KMS-11 (cell line): ENCODE measurements at regions not wholly inside any gene's neighbourhood (a gene's known extent, or its start where the extent isn't known, plus 50 kb on each side); places are given as distances from the start of the nearest gene placed in this dataset.

Source experiments
- H2AFZ ChIP-seq: fragments of 200-600 bp; sonication (generic); 2 replicates; pipeline ENCODE4 v1.6.1; 2016; ENCODE audit warnings: antibody characterized with exemption, mixed run types, low read depth
- H3K27ac ChIP-seq: fragments of 200-600 bp; sonication (generic); 2 replicates; pipeline ENCODE4 v1.6.1; 2016; ENCODE audit warnings: mild to moderate bottlenecking, mixed run types
- H3K27me3 ChIP-seq: fragments of 200-600 bp; sonication (generic); 2 replicates; pipeline ENCODE4 v1.6.1; 2017; ENCODE audit warnings: mild to moderate bottlenecking, low read depth, mixed run types, moderate library complexity; ENCODE audit not compliant: insufficient read depth
- H3K36me3 ChIP-seq: fragments of 200-600 bp; sonication (generic); 2 replicates; pipeline ENCODE4 v1.6.1; 2017; ENCODE audit warnings: mild to moderate bottlenecking, mixed run types; ENCODE audit not compliant: insufficient read depth
- H3K4me1 ChIP-seq: fragments of 200-600 bp; sonication (generic); 2 replicates; pipeline ENCODE4 v1.6.1; 2016; ENCODE audit warnings: mild to moderate bottlenecking, low read depth, mixed run types; ENCODE audit not compliant: poor library complexity, severe bottlenecking
- H3K4me2 ChIP-seq: fragments of 200-600 bp; sonication (generic); 2 replicates; pipeline ENCODE4 v1.7.0; 2016; ENCODE audit warnings: mild to moderate bottlenecking, mixed run types
- H3K4me3 ChIP-seq: fragments of 200-600 bp; sonication (generic); IDR thresholded peaks from 2 replicates; pipeline ENCODE4 v1.6.1; 2017; ENCODE audit warnings: low read depth, low read length, mixed read lengths; ENCODE audit not compliant: insufficient read depth
- H3K79me2 ChIP-seq: fragments of 200-600 bp; sonication (generic); 2 replicates; pipeline ENCODE4 v1.6.1; 2016; ENCODE audit warnings: low read depth, mixed run types; ENCODE audit not compliant: insufficient read depth
- H3K9ac ChIP-seq: fragments of 200-600 bp; sonication (generic); 2 replicates; pipeline ENCODE4 v1.6.1; 2016; ENCODE audit warnings: mild to moderate bottlenecking, mixed run types
- H4K20me1 ChIP-seq: fragments of 200-600 bp; sonication (generic); 2 replicates; pipeline ENCODE4 v1.6.1; 2016; ENCODE audit warnings: mild to moderate bottlenecking, mixed run types; ENCODE audit not compliant: insufficient read depth
- TF ChIP-seq, protein P1 (sequence below): fragments of 200-600 bp; sonication (generic); conservative IDR thresholded peaks from 2 replicates; pipeline ENCODE4 v1.6.1; 2017; ENCODE audit warnings: low read depth, mild to moderate bottlenecking, antibody characterized with exemption, low read length, moderate library complexity, mixed read lengths

DNA sequence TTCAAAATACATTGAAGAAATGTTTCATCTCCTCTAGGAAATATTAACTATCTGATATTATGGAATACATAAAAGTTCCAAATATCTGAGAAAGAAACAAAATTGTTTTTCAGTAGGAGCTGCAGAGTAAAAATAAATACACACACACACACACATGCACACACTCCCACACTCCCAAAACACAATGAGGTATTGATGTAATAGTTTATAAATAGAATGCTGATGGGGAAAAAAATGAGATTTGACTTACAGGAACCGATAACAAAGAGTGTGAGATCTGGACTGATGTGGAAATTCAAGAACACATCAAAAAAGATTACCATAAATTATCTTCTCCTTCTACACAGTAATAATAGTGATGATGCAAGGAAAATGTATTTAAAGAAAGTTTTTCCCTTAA lies 438.0 kb upstream of the CELF2 start:
- Histone ChIP-seq H3K27ac (no peak overlapping the region), H3K4me2 (no peak overlapping the region), H4K20me1 (no peaks in the 10 kb centered on the region), H3K9ac (no peak overlapping the region), H2AFZ (no peak overlapping the region), H3K27me3 (no peaks in the 10 kb centered on the region), H3K4me3 (no peak overlapping the region), H3K36me3 (no peaks in the 10 kb centered on the region), H3K79me2 (no peaks in the 10 kb centered on the region), H3K4me1 (no peaks in the 10 kb centered on the region)
- TF ChIP-seq, protein P1, sequence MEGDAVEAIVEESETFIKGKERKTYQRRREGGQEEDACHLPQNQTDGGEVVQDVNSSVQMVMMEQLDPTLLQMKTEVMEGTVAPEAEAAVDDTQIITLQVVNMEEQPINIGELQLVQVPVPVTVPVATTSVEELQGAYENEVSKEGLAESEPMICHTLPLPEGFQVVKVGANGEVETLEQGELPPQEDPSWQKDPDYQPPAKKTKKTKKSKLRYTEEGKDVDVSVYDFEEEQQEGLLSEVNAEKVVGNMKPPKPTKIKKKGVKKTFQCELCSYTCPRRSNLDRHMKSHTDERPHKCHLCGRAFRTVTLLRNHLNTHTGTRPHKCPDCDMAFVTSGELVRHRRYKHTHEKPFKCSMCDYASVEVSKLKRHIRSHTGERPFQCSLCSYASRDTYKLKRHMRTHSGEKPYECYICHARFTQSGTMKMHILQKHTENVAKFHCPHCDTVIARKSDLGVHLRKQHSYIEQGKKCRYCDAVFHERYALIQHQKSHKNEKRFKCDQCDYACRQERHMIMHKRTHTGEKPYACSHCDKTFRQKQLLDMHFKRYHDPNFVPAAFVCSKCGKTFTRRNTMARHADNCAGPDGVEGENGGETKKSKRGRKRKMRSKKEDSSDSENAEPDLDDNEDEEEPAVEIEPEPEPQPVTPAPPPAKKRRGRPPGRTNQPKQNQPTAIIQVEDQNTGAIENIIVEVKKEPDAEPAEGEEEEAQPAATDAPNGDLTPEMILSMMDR: no peak

- no peaks in the 10 kb centered on the region for H4K20me1 ChIP-seq
- no peaks in the 10 kb centered on the region for H3K79me2 ChIP-seq
- H3K4me2 ChIP-seq: no peak overlapping the region
- no peaks in the 10 kb centered on the region for H3K4me1 ChIP-seq
- H3K9ac ChIP-seq: no peak overlapping the region
- no peak overlapping the region for H3K27ac ChIP-seq
- TF ChIP-seq, protein P1: no peak
- H3K27me3 ChIP-seq: no peaks in the 10 kb centered on the region
- H3K36me3 ChIP-seq: no peaks in the 10 kb centered on the region
- no peak overlapping the region for H3K4me3 ChIP-seq
- H2AFZ ChIP-seq: no peak overlapping the region
Measured at GRCh38 chr10:10584161-10584560, 433.5 kb upstream of the CELF2 start.

- Histone ChIP-seq H3K4me2 (no peak overlapping the region), H3K9ac (no peak overlapping the region)
Measured at GRCh38 chr10:10587744-10588393, 429.8 kb upstream of the CELF2 start.

GRCh38 chr10:10589540-10590303 lies 427.9 kb upstream of the CELF2 start:
- Histone ChIP-seq H4K20me1 (no peaks in the 10 kb centered on the region), H3K27me3 (no peaks in the 10 kb centered on the region), H2AFZ (no peak overlapping the region), H3K4me1 (no peaks in the 10 kb centered on the region), H3K4me2 (no peak overlapping the region), H3K9ac (no peak overlapping the region), H3K4me3 (no peak overlapping the region), H3K36me3 (no peaks in the 10 kb centered on the region), H3K79me2 (no peaks in the 10 kb centered on the region), H3K27ac (no peak overlapping the region)
- TF ChIP-seq, protein P1: no peak

More at GRCh38 chr10:10587744-10588393, 429.8 kb upstream of the CELF2 start:
- Histone ChIP-seq H2AFZ (no peak overlapping the region), H4K20me1 (no peaks in the 10 kb centered on the region), H3K27me3 (no peaks in the 10 kb centered on the region), H3K27ac (no peak overlapping the region), H3K36me3 (no peaks in the 10 kb centered on the region), H3K79me2 (no peaks in the 10 kb centered on the region), H3K4me3 (no peak overlapping the region), H3K4me1 (no peaks in the 10 kb centered on the region)
- TF ChIP-seq, protein P1: no peak
